Endothelial cell of umbilical vein (primary cell): ENCODE measurements at regions not wholly inside any gene's neighbourhood (a gene's known extent, or its start where the extent isn't known, plus 50 kb on each side); places are given as distances from the start of the nearest gene placed in this dataset.

Experiments used
- BruUV-seq: library from RNA; stranded (reverse); fragments of 400-500 nt; replicated peaks from 2 replicates; lab custom pipeline; 2021; lab: Mats Ljungman, UMichigan
- CTCF ChIA-PET: fragments of 300-600, 350-600 bp; sonication (Branson Sonifier 250); formaldehyde crosslinking; loops from one replicate; lab custom pipeline; 2021; ENCODE audit warnings: antibody characterized with exemption, inconsistent platforms; lab: Charles Lee
- POLR2A ChIA-PET: fragments of 300-600, 350-600 bp; sonication (Branson Sonifier 250); formaldehyde crosslinking; loops from one replicate; lab custom pipeline; 2021; ENCODE audit warnings: antibody characterized with exemption, inconsistent platforms; lab: Charles Lee
- DNase-seq: peaks from one replicate; pipeline ENCODE4 v3.0.0-alpha.2; 2011; ENCODE audit warnings: low read depth, low spot score
- FAIRE-seq: peaks from 2 replicates; lab custom pipeline; 2011; peaks lifted over from hg19 to GRCh38; lab: Jason Lieb, UNC
- H2AFZ ChIP-seq: 2 replicates; pipeline ENCODE4 v1.6.0; 2012; ENCODE audit warnings: low read depth, low read length, control low read depth, inconsistent platforms
- H3K27ac ChIP-seq: 2 replicates; pipeline ENCODE4 v1.5.1; 2011; ENCODE audit warnings: low read depth, mild to moderate bottlenecking, control low read depth, low read length, moderate library complexity; ENCODE audit not compliant: insufficient read depth
- H3K27me3 ChIP-seq, 2 experiments: 2 replicates each; pipeline versions ENCODE4 v1.6.0 to v1.6.1; 2011; ENCODE audit warnings: low read length in 2 of 2, mixed read lengths in 1 of 2; ENCODE audit not compliant: control insufficient read depth in 2 of 2, insufficient read depth in 2 of 2
- H3K36me3 ChIP-seq, 2 experiments: 2 replicates in 1 of 2; 3 replicates in 1 of 2; pipeline ENCODE4 v1.5.1; 2011; ENCODE audit warnings: low read length in 2 of 2, mild to moderate bottlenecking in 1 of 2, moderate library complexity in 1 of 2; ENCODE audit not compliant: control insufficient read depth in 2 of 2, insufficient read depth in 2 of 2; ENCODE audit errors: extremely low read depth in 1 of 2
- H3K4me1 ChIP-seq: 3 replicates; pipeline ENCODE4 v1.5.1; 2011; ENCODE audit warnings: mild to moderate bottlenecking, low read length; ENCODE audit not compliant: control insufficient read depth, insufficient read depth; ENCODE audit errors: extremely low read depth
- H3K4me2 ChIP-seq: 2 replicates; pipeline ENCODE4 v1.6.1; 2011; ENCODE audit warnings: low read length, control low read depth, mixed read lengths; ENCODE audit not compliant: insufficient read depth
- H3K4me3 ChIP-seq, 3 experiments: fragments of 200-600 bp in 1 of 3; sonication (generic), shearing (Covaris generic) in 1 of 3; replicated peaks in 1 of 3; 2 replicates each; pipeline ENCODE4 v1.5.1; 2011 to 2016; ENCODE audit warnings: control low read depth in 3 of 3, low read length in 3 of 3, mild to moderate bottlenecking in 2 of 3, inconsistent platforms in 1 of 3, low read depth in 1 of 3, moderate library complexity in 1 of 3; ENCODE audit not compliant: insufficient read depth in 1 of 3
- H3K79me2 ChIP-seq: 2 replicates; pipeline ENCODE4 v1.6.0; 2012; ENCODE audit warnings: low read length, inconsistent platforms; ENCODE audit not compliant: control insufficient read depth, insufficient read depth
- H3K9ac ChIP-seq: replicated peaks from 2 replicates; pipeline ENCODE3; 2011; ENCODE audit warnings: low read length, control low read depth; ENCODE audit not compliant: insufficient read depth; ENCODE audit errors: extremely low read depth
- H3K9me1 ChIP-seq: replicated peaks from 3 replicates; pipeline ENCODE4 v1.6.0; 2011; ENCODE audit warnings: mild to moderate bottlenecking, low read length; ENCODE audit not compliant: control insufficient read depth, insufficient read depth; ENCODE audit errors: extremely low read depth
- H3K9me3 ChIP-seq: replicated peaks from 2 replicates; pipeline ENCODE4 v1.5.1; 2012; ENCODE audit warnings: low read length, inconsistent platforms; ENCODE audit not compliant: control insufficient read depth, insufficient read depth
- H4K20me1 ChIP-seq: replicated peaks from 2 replicates; pipeline ENCODE3; 2011; ENCODE audit warnings: mild to moderate bottlenecking, low read length; ENCODE audit not compliant: control insufficient read depth, insufficient read depth; ENCODE audit errors: extremely low read depth
- EZH2 ChIP-seq: IDR thresholded peaks from 2 replicates; pipeline ENCODE4 v1.6.1; 2012; ENCODE audit warnings: borderline replicate concordance, low read depth, mild to moderate bottlenecking, moderate library complexity, low read length, inconsistent platforms; ENCODE audit not compliant: severe bottlenecking
- FOS ChIP-seq: IDR thresholded peaks from 2 replicates; pipeline ENCODE4 v1.6.1; 2011; ENCODE audit warnings: mild to moderate bottlenecking, low read length, moderate library complexity, borderline replicate concordance; ENCODE audit not compliant: insufficient read depth
- GATA2 ChIP-seq: IDR thresholded peaks from 2 replicates; pipeline ENCODE4 v1.7.0; 2011; ENCODE audit warnings: low read depth, mild to moderate bottlenecking, moderate library complexity, mixed read lengths, low read length; ENCODE audit not compliant: insufficient read length, insufficient read depth
- JUN ChIP-seq: IDR thresholded peaks from 2 replicates; pipeline ENCODE4 v1.6.1; 2011; ENCODE audit warnings: borderline replicate concordance, low read depth; ENCODE audit not compliant: insufficient read length, insufficient read depth
- MYC ChIP-seq: IDR thresholded peaks from one replicate; pipeline ENCODE4 v1.6.1; 2011; ENCODE audit warnings: mild to moderate bottlenecking, low read depth, low read length
- POLR2A ChIP-seq: IDR thresholded peaks from 2 replicates; pipeline ENCODE4 v1.6.1; 2012; ENCODE audit warnings: low read depth, mild to moderate bottlenecking, control low read depth, low read length
- POLR2AphosphoS5 ChIP-seq: IDR thresholded peaks from 2 replicates; pipeline ENCODE4 v1.6.1; 2012; ENCODE audit warnings: low read depth, mild to moderate bottlenecking, control low read depth, low read length, moderate library complexity; ENCODE audit not compliant: insufficient read depth
- dilution Hi-C: fragments of 300-500 bp; cut with MboI; formaldehyde crosslinking; loops from one replicate; pipeline ENCODE4 v1.15.0; 2019; ENCODE audit warnings: low sequenced_read_pairs; ENCODE audit not compliant: extremely low pct_ligation_motif_present
- intact Hi-C: fragments of 100-400 bp; cut with micrococcal nuclease; formaldehyde crosslinking; loops from one replicate; pipeline ENCODE4 v1.10.0; 2022
- TF ChIP-seq, protein P1 (sequence below), 2 donors: IDR thresholded peaks; 1 replicate in 1 of 2; 2 replicates in 1 of 2; pipeline ENCODE4 v1.5.1; 2011; ENCODE audit warnings: low read length in 2 of 2, mild to moderate bottlenecking in 2 of 2, moderate library complexity in 2 of 2, control low read depth in 1 of 2, inconsistent platforms in 1 of 2, low read depth in 1 of 2; ENCODE audit not compliant: insufficient read depth in 1 of 2; ENCODE audit errors: extremely low read depth in 1 of 2
- TF ChIP-seq, protein P2 (sequence below): IDR thresholded peaks from 2 replicates; pipeline ENCODE4 v1.6.1; 2011; ENCODE audit not compliant: insufficient read depth, insufficient read length

DNA sequence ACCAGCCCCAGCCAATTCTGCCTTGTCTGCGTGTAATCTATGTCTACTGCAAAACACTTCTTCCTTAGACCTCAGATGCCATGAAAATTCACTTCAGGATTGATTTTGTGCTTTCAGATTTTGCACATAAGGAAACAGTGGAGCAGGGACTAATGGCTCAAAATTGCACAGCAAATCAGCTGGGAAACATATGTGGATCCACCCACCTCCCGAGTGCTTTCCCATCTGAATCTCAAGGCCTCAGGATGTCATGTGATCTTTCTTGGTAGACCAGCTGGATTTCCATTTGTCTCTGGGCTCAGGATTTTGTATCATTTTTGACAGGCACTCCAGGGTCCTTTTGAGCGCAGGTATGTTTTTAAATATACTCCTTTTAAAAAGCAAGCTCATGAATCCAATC lies 158.6 kb downstream of the MIS18A start:
- intact Hi-C loops: no loop called here
- TF ChIP-seq EZH2: no peak
- TF ChIP-seq JUN: no peak
- TF ChIP-seq, protein P1, sequence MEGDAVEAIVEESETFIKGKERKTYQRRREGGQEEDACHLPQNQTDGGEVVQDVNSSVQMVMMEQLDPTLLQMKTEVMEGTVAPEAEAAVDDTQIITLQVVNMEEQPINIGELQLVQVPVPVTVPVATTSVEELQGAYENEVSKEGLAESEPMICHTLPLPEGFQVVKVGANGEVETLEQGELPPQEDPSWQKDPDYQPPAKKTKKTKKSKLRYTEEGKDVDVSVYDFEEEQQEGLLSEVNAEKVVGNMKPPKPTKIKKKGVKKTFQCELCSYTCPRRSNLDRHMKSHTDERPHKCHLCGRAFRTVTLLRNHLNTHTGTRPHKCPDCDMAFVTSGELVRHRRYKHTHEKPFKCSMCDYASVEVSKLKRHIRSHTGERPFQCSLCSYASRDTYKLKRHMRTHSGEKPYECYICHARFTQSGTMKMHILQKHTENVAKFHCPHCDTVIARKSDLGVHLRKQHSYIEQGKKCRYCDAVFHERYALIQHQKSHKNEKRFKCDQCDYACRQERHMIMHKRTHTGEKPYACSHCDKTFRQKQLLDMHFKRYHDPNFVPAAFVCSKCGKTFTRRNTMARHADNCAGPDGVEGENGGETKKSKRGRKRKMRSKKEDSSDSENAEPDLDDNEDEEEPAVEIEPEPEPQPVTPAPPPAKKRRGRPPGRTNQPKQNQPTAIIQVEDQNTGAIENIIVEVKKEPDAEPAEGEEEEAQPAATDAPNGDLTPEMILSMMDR (IDR thresholded peaks at IDR 0.05; ENCODE audit: extremely low read depth in 1 of 2, insufficient read depth in 1 of 2, low read depth in 1 of 2, low read length in 2 of 2): no peak
- TF ChIP-seq FOS: no peak
- TF ChIP-seq MYC: no peak
- TF ChIP-seq, protein P2, sequence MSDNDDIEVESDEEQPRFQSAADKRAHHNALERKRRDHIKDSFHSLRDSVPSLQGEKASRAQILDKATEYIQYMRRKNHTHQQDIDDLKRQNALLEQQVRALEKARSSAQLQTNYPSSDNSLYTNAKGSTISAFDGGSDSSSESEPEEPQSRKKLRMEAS: no peak
- TF ChIP-seq POLR2AphosphoS5: no peak
- no peak for TF ChIP-seq GATA2
- no peak for TF ChIP-seq POLR2A
- Histone ChIP-seq H3K27me3 (no peaks in the 10 kb centered on the region), H3K4me2 (no peak overlapping the region), H2AFZ (no peak overlapping the region), H3K9me1 (no peaks in the 10 kb centered on the region), H3K9me3 (no peaks in the 10 kb centered on the region), H3K27ac (no peak overlapping the region), H3K36me3 (no peaks in the 10 kb centered on the region), H3K79me2 (no peaks in the 10 kb centered on the region), H3K4me3 (no peak overlapping the region), H3K9ac (no peak overlapping the region), H4K20me1 (no peaks in the 10 kb centered on the region), H3K4me1 (no peaks in the 10 kb centered on the region)
- DNase-seq (no peak), FAIRE-seq (no peak)
- dilution Hi-C loops: no loop called here
- no TSS peak for BruUV-seq
- ChIA-PET CTCF (interaction anchor here (1.1 to 1.6 kb wide), 2 partner anchors 24 to 32 kb away, joined by 3 to 4 read pairs; no protein-coding TSS in a partner anchor), POLR2A (no interaction called here)
